Smooth muscle cell (in vitro differentiated cells): ENCODE measurements at regions not wholly inside any gene's neighbourhood (a gene's known extent, or its start where the extent isn't known, plus 50 kb on each side); places are given as distances from the start of the nearest gene placed in this dataset.
"Not testable (repeated sequence)": the region's sequence is repeated elsewhere in the genome, so short reads cannot be mapped to it uniquely, and the experiment has no call there.

Experiments
- DNase-seq: peaks from one replicate; lab custom pipeline; 2025; ENCODE audit not compliant: unreplicated experiment; lab: John Stamatoyannopoulos, UW
- H2AFZ ChIP-seq: fragments of 200-600 bp; sonication (generic); 2 replicates; pipeline ENCODE4 v1.6.0; 2016; ENCODE audit warnings: antibody characterized with exemption, low read depth, mild to moderate bottlenecking
- H3F3A ChIP-seq: fragments of 200-600 bp; sonication (generic); 2 replicates; pipeline ENCODE4 v1.6.0; 2017; ENCODE audit warnings: antibody characterized with exemption, low read depth
- H3K27ac ChIP-seq: fragments of 200-600 bp; sonication (generic); 2 replicates; pipeline ENCODE4 v1.5.1; 2016; ENCODE audit warnings: low read depth, mild to moderate bottlenecking
- H3K27me3 ChIP-seq: fragments of 200-600 bp; sonication (generic); 2 replicates; pipeline ENCODE4 v1.6.1; 2016; ENCODE audit warnings: low read depth, mild to moderate bottlenecking
- H3K36me3 ChIP-seq: fragments of 200-600 bp; sonication (generic); 2 replicates; pipeline ENCODE4 v1.5.1; 2016; ENCODE audit warnings: low read depth
- H3K4me1 ChIP-seq: fragments of 200-600 bp; sonication (generic); 2 replicates; pipeline ENCODE4 v1.5.1; 2016; ENCODE audit warnings: low read depth
- H3K4me2 ChIP-seq: fragments of 200-600 bp; sonication (generic); 2 replicates; pipeline ENCODE4 v1.6.0; 2016; ENCODE audit warnings: mild to moderate bottlenecking
- H3K4me3 ChIP-seq: fragments of 200-600 bp; sonication (generic); 2 replicates; pipeline ENCODE4 v1.5.1; 2016; ENCODE audit warnings: mild to moderate bottlenecking
- H3K79me2 ChIP-seq: fragments of 200-600 bp; sonication (generic); 2 replicates; pipeline ENCODE4 v1.6.0; 2016; ENCODE audit warnings: low read depth, mild to moderate bottlenecking
- H3K9ac ChIP-seq: fragments of 200-600 bp; sonication (generic); 2 replicates; pipeline ENCODE4 v1.6.0; 2016; ENCODE audit warnings: low read depth
- H3K9me3 ChIP-seq: fragments of 200-600 bp; sonication (generic); replicated peaks from 2 replicates; pipeline ENCODE4 v1.5.1; 2016; ENCODE audit warnings: low read depth
- H4K20me1 ChIP-seq: fragments of 200-600 bp; sonication (generic); 2 replicates; pipeline ENCODE4 v1.6.0; 2016; ENCODE audit warnings: low read depth
- CTCF ChIP-seq: fragments of 200-600 bp; sonication (generic); IDR thresholded peaks from 2 replicates; pipeline ENCODE4 v1.5.1; 2017; ENCODE audit warnings: borderline replicate concordance, mild to moderate bottlenecking, antibody characterized with exemption; ENCODE audit not compliant: insufficient read depth, poor library complexity, severe bottlenecking
- WGBS: methylation state at CpG from one replicate; pipeline ENCODE4 v1.1.7; 2016; ENCODE audit warnings: low lambda C conversion rate; 5-methylcytosine and 5-hydroxymethylcytosine counted together

- H4K20me1 ChIP-seq: no peaks in the 10 kb centered on the region
- TF ChIP-seq CTCF: no peak
- no peaks in the 10 kb centered on the region for H3K9me3 ChIP-seq
- H3K79me2 ChIP-seq: no peaks in the 10 kb centered on the region
- H3K4me1 ChIP-seq: no peaks in the 10 kb centered on the region
- no peak overlapping the region for H3K27ac ChIP-seq
- no peak overlapping the region for H2AFZ ChIP-seq
- H3K36me3 ChIP-seq: no peaks in the 10 kb centered on the region
- H3K4me2 ChIP-seq: no peak overlapping the region
- no peak overlapping the region for H3K4me3 ChIP-seq
- H3F3A ChIP-seq: peaks cover 8% of the 10 kb centered on the region
- WGBS: 85% methylated on average over 2 of the region's 2 CpGs
- no peak overlapping the region for H3K9ac ChIP-seq
- no peak for DNase-seq
- H3K27me3 ChIP-seq: no peaks in the 10 kb centered on the region
Measured at GRCh38 chr1:172726740-172727139, 67.8 kb downstream of the FASLG start.

GRCh38 chr1:172727275-172727857 is 68.5 kb downstream of the FASLG start:
- no peaks in the 10 kb centered on the region for H3K4me1 ChIP-seq
- H3K9ac ChIP-seq: no peak overlapping the region
- H2AFZ ChIP-seq: no peak overlapping the region
- H3K27ac ChIP-seq: no peak overlapping the region
- H3K9me3 ChIP-seq: no peaks in the 10 kb centered on the region
- DNase-seq: no peak
- TF ChIP-seq CTCF: no peak
- no peaks in the 10 kb centered on the region for H3K36me3 ChIP-seq
- no peak overlapping the region for H3K4me2 ChIP-seq
- no peaks in the 10 kb centered on the region for H4K20me1 ChIP-seq
- H3K27me3 ChIP-seq: no peaks in the 10 kb centered on the region
- peaks cover 8% of the 10 kb centered on the region for H3F3A ChIP-seq
- 89% methylated on average over 7 of the region's 7 CpGs for WGBS
- no peak overlapping the region for H3K4me3 ChIP-seq
- H3K79me2 ChIP-seq: no peaks in the 10 kb centered on the region

- DNase-seq: no peak
- H3K79me2 ChIP-seq: no peaks in the 10 kb centered on the region
- 100% methylated on average over 1 of the region's 1 CpG for WGBS
Measured at GRCh38 chr1:172727956-172728603, 69.2 kb downstream of the FASLG start.

GRCh38 chr1:172728705-172729104 is 69.8 kb downstream of the FASLG start:
- 100% methylated on average over 1 of the region's 1 CpG for whole genome bisulfite sequencing

More at GRCh38 chr1:172727956-172728603, 69.2 kb downstream of the FASLG start:
- Histone ChIP-seq H3K9me3 (no peaks in the 10 kb centered on the region), H3K27me3 (no peaks in the 10 kb centered on the region), H3K27ac (no peak overlapping the region), H3K9ac (no peak overlapping the region), H2AFZ (no peak overlapping the region), H3K4me2 (no peak overlapping the region), H3K4me1 (no peaks in the 10 kb centered on the region), H3K36me3 (no peaks in the 10 kb centered on the region), H3F3A (peaks cover 8% of the 10 kb centered on the region), H4K20me1 (no peaks in the 10 kb centered on the region), H3K4me3 (no peak overlapping the region)
- peak; percentile 36 for TF ChIP-seq CTCF

More at GRCh38 chr1:172728705-172729104, 69.8 kb downstream of the FASLG start:
- not testable (repeated sequence) for H3K36me3 ChIP-seq, H3K79me2 ChIP-seq, H3K4me2 ChIP-seq, H2AFZ ChIP-seq, H3K4me1 ChIP-seq, H3F3A ChIP-seq, H3K9ac ChIP-seq, DNase-seq, H3K9me3 ChIP-seq, H3K27me3 ChIP-seq, H3K27ac ChIP-seq, H4K20me1 ChIP-seq, H3K4me3 ChIP-seq
